HG02588 (cell line): ENCODE measurements at regions not wholly inside any gene's neighbourhood (a gene's known extent, or its start where the extent isn't known, plus 50 kb on each side); places are given as distances from the start of the nearest gene placed in this dataset.

Experiments used
- ATAC-seq: cut with Tn5 transposase; IDR thresholded peaks from one replicate; pipeline ENCODE4 v1.9.1; 2021; ENCODE audit warnings: mild to moderate bottlenecking, moderate library complexity; ENCODE audit not compliant: unreplicated experiment

- ATAC-seq, result peak; percentile 10
Measured at GRCh38 chr11:23022854-23023253, 162.6 kb upstream of the CCDC179 start.

DNA sequence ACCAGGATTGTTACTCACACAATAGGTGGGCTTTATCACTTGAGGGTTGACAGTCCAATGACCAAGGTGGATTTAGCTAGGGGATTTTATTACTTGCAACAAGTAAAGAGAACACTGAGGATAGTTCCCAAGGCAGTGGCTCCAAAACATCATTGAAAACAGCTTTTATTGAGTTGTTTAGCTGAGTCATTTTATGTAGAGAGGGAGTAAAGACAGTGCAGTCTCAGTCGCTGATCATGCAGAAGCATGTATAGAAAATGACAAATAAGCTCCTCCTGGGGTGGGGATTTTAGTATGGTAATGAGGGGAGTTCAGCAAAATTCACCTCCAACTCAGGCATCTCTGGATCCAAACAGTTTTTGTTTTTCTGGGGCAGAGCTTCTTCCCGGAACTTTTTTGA is 163.0 kb upstream of the CCDC179 start:
- ATAC-seq, result peak; percentile 37

DNA sequence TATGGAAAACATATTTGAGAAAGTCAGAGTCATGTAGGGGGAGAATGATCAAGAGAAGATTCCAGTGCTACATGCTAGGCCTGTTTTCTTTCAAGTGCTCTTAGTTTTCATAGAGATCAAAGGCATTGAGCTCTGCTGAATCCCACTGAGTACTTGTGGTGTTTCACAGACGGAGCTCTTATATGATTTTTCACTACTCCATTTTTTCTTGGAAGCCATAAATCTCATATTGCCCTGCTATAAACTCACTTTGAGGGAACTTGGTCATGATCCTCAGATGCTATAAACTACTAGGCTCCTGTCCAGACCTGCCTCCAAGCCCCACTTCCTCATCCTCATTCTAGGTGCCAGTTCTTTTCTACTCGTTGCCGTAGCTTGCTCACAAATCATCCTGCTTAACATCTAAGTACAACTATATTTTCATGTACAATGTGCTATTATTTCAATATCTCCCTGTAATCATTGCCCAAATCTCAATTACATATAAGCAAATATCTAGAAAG is 180.8 kb upstream of the CCDC179 start:
- no peak for ATAC-seq

GRCh38 chr11:23058656-23059055 is 198.4 kb upstream of the CCDC179 start:
- no peak for ATAC-seq

DNA sequence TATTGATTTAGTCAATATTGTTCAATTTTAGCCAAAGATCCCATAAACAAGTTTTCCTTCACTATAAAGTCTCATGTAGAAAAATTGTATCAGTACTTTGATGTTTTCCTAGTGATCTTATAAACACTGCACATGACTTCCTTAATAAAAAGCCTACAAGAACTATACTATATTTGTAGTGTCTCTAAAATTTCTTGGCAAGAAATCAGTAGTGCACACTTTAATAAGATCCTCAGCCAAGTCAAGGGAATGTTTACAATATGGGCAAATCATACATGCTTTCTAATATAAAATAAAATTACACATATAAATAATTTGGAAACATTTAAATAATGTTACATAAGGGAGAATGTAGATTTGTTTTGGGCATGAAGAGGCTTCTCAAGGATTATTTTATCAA is 203.0 kb upstream of the CCDC179 start:
- ATAC-seq, result no peak

- ATAC-seq, result peak; percentile 83
Measured at GRCh38 chr11:23078289-23078971, 218.2 kb upstream of the CCDC179 start.

DNA sequence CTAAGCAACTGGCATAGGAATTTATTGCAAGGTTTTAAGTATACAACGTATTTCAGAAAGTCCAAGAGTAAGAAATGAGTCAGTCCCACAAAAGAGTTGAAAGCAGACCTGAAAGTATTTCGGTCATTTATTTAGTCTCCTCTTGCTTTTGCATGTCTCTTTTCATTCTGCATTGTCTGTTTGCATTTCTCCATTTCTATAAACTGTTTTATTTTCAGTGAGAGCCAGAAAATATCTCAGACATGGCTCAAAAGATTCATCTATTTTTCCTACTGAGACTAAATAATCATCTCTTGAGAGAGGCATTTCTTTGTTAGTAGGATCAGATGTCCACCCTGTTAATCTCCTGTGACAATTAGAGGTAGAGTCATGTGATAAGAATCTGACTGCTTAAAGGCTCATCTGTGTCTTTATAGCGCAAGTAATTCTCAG is 219.1 kb upstream of the CCDC179 start:
- peak; percentile 78 for ATAC-seq

DNA sequence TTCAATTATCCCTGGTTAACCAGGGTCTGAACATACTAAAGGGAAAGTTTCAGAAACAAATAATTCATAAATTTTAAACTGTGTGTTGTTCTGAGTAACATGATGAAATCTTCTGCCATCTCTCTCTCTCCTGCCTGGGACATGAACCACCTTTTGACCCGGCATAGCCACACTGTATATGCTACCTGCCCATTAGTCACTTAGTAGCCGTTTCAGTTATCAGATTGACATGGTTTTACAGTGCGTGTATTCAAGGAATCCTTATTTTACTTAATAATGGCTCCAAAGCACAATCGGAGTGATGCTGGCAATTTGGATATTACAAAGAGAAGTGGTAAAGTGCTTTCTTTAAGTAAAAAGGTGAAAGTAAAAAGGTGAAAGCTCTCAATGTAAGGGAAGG is 227.1 kb upstream of the CCDC179 start:
- no peak for ATAC-seq

GRCh38 chr11:23090659-23091058 is 230.4 kb upstream of the CCDC179 start:
- no peak for ATAC-seq

- ATAC-seq, result no peak
Measured at GRCh38 chr11:23095650-23096189, 235.4 kb upstream of the CCDC179 start.

- ATAC-seq, result peak; percentile 83
Measured at GRCh38 chr11:23097891-23098290, 237.6 kb upstream of the CCDC179 start.

DNA sequence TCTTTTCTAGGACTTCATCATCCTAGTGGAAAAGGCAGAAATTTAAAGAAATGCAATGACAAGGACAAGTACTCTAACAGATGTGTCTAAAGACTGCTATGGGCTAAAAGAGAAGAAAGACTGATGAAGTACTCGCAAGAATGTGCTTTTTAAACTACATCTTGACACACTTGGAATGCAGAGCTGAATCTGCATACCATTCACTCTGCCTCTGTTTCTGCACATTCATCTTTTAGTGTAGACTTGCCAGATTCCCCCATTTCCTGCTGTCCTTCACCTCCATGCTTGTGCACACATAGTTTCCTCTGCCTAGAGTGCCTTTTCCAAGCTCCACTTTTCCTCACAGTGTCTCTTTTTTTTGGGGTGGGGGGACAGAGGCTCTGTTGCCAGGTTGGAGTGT is 239.0 kb upstream of the CCDC179 start:
- no peak for ATAC-seq

- ATAC-seq, result no peak
Measured at GRCh38 chr11:23100726-23101125, 240.5 kb upstream of the CCDC179 start.

DNA sequence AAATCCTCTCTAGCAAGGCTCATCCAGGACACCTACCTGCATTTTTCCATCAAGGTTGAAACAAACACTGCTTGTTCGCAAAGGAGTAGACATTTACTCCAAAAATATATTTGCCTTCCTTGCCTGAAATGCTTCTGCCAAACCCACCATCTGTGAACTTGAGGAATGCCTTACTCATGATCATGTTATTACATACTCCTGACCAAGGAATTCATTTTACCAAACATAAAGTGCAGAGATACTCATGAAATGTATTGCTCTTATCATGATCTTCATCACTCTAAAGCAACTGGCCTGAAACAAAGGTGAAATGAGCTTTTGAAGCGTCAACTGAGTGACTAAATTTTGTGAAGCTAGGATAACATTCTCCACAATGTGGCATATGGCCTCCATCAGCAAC is 243.1 kb upstream of the CCDC179 start:
- no peak for ATAC-seq

GRCh38 chr11:23111527-23111926 is 251.3 kb upstream of the CCDC179 start:
- ATAC-seq, result no peak

- no peak for ATAC-seq
Measured at GRCh38 chr11:23112390-23112789, 252.1 kb upstream of the CCDC179 start.

GRCh38 chr11:23112987-23113886 is 253.0 kb upstream of the CCDC179 start:
- peak; percentile 46 for ATAC-seq

DNA sequence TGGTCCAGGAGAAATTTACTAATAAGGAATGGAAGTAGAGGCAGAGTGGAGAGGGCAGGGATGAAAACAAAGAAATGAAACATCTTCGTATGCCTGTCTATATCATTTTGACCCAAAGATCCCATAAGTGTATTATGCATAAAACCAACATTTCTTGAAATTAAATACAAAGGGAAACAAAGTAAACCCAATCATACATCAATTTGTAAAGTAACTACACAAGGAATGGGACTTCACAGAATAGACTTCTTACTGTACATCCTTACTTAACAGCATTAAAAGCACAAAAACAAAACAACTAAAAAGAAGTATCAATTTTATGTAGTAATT is 253.6 kb upstream of the CCDC179 start:
- ATAC-seq, result no peak

- no peak for ATAC-seq
Measured at GRCh38 chr11:23123753-23124152, 263.5 kb upstream of the CCDC179 start.

DNA sequence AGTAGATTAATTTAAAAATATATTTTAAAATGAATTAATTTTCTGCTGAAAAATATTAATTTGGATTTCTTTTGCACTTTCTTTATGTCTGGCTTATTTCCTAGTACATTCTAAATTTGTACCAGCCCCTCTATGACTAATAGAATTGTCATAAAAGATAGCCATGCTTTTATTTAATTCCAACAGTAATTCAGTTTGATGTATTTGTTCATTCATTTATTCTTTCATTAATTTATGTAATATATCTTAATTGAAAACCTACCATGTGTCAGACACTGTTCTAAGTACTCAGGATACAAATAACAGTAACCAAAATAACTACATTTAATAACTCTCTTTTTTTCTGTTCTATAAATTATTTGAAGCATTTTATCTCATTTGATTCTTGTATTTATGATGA is 264.0 kb upstream of the CCDC179 start:
- ATAC-seq, result no peak

DNA sequence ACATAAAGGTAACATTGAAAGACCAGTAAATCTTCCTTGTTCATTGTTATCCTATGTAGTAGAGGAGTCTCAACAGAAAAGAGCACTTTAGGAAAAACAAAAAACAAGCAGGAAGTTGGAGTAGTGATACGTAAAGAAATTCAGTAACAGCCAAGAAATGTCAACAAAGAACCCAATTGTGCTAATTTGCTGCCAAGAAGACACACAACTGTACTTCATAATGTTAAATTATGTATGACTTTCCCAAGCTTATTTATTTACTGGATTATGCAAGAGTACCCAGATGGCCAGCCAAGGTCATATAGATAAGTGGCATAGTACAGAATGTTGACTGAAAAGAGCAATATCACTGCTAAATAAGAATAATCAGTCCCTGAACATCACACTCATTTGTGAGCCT is 264.7 kb upstream of the CCDC179 start:
- no peak for ATAC-seq

- no peak for ATAC-seq
Measured at GRCh38 chr11:23127706-23128105, 267.4 kb upstream of the CCDC179 start.
